ENCODE measurements at regions not wholly inside any gene's neighbourhood (a gene's known extent, or its start where the extent isn't known, plus 50 kb on each side); places are given as distances from the start of the nearest gene placed in this dataset.
"Not testable (repeated sequence)": the region's sequence is repeated elsewhere in the genome, so short reads cannot be mapped to it uniquely, and the experiment has no call there.

DNA sequence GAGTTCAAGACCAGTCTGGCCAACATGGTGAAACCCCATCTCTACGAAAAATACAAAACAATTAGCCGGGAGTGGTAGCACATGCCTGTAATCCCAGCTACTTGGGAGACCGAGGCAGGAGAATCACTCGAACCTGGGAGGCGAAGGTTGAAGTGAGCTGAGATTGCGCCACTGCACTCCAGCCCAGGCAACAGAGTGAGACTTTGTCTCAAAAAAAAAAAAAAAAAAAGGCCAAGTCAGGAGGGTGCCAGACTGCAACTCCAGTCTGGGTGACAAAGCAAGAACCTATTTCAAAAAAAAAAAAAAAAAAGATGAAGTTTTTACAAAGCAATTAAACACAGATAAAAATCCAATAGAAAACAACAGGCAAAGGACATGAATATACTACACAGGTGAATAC lies 59.1 kb upstream of the NOTCH2NLA start:
- DNase-seq (ENCODE audit: low read depth in 2 of 2, low spot score in 1 of 2) = not testable (repeated sequence)

DNA sequence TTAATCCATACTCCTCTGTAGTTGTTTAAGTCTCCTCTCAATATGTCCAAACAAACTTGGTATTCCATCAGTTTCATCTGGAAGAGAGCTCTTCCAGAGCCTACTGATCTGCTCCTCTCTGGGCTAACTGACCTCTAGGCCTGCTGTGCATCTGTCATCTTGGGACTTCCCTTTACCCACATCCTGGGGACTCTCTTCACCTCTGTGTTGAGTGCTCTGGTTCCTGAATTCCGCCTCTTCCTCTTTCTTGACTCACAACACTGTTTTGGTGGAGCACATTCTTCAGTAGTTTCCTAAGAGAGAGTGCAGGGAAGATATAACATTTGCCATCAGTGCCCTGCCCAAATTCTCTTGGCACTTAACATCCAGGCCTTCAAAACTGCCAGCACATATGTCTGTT lies 55.9 kb upstream of the NOTCH2NLA start:
- not testable (repeated sequence) for DNase-seq (ENCODE audit: low read depth in 2 of 2, low spot score in 1 of 2)

GRCh38 chr1:146283527-146283880 lies 54.7 kb upstream of the NOTCH2NLA start:
- not testable (repeated sequence) for DNase-seq (ENCODE audit: low read depth in 2 of 2, low spot score in 1 of 2)

- not testable (repeated sequence) for DNase-seq (ENCODE audit: low read depth in 2 of 2, low spot score in 1 of 2)
Measured at GRCh38 chr1:146282807-146283526, 54.1 kb upstream of the NOTCH2NLA start.

- DNase-seq (ENCODE audit: low read depth in 2 of 2, low spot score in 1 of 2) = not testable (repeated sequence)
Measured at GRCh38 chr1:146281522-146281921, 52.7 kb upstream of the NOTCH2NLA start.

DNA sequence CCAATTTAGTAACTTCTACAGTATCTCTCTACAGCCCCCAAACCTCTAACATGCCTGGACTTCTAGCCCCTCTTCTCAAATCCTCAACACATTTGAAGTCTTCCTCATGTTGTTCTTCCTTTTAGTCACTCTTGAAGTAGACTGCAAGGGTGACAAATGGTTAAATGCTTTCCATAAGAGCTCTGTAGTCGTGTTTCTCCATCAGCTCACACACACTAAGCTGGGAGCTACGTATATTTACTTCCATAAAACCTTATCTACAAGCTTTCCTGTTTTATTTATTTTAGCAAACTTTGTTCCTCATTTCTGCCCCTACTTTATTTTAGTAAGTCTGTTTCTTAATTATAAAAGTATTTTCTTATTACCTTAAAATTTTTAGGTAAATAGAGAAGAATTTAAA lies 49.9 kb upstream of the NOTCH2NLA start:
- not testable (repeated sequence) for DNase-seq (ENCODE audit: low read depth in 2 of 2, low spot score in 1 of 2)
